ENCODE measurements at regions not wholly inside any gene's neighbourhood (a gene's known extent, or its start where the extent isn't known, plus 50 kb on each side); places are given as distances from the start of the nearest gene placed in this dataset.

- TF ChIP-seq, protein P1, sequence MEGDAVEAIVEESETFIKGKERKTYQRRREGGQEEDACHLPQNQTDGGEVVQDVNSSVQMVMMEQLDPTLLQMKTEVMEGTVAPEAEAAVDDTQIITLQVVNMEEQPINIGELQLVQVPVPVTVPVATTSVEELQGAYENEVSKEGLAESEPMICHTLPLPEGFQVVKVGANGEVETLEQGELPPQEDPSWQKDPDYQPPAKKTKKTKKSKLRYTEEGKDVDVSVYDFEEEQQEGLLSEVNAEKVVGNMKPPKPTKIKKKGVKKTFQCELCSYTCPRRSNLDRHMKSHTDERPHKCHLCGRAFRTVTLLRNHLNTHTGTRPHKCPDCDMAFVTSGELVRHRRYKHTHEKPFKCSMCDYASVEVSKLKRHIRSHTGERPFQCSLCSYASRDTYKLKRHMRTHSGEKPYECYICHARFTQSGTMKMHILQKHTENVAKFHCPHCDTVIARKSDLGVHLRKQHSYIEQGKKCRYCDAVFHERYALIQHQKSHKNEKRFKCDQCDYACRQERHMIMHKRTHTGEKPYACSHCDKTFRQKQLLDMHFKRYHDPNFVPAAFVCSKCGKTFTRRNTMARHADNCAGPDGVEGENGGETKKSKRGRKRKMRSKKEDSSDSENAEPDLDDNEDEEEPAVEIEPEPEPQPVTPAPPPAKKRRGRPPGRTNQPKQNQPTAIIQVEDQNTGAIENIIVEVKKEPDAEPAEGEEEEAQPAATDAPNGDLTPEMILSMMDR (IDR thresholded peaks at IDR 0.05; ENCODE audit: insufficient read depth, low read depth, low read length) = no peak
- TF ChIP-seq EZH2 (IDR thresholded peaks at IDR 0.05; ENCODE audit: insufficient read depth, low read length) = no peak
Observed at GRCh38 chr5:4043135-4043534, 447.5 kb downstream of the IRX1 start.
